ES-I3 (cell line): ENCODE measurements at regions not wholly inside any gene's neighbourhood (a gene's known extent, or its start where the extent isn't known, plus 50 kb on each side); places are given as distances from the start of the nearest gene placed in this dataset.

Experiments used
- H3K36me3 ChIP-seq: 2 replicates; pipeline ENCODE4 v1.6.1; 2013; ENCODE audit warnings: mild to moderate bottlenecking, low read length, control low read depth, moderate library complexity; ENCODE audit not compliant: insufficient read depth
- H3K4me1 ChIP-seq: 2 replicates; pipeline ENCODE4 v1.6.1; 2013; ENCODE audit warnings: mild to moderate bottlenecking, control low read depth, low read length; ENCODE audit not compliant: insufficient read depth
- H3K9ac ChIP-seq: 2 replicates; pipeline ENCODE4 v1.6.1; 2013; ENCODE audit warnings: low read depth, mild to moderate bottlenecking, low read length, moderate library complexity
- H3K9me3 ChIP-seq: 2 replicates; pipeline ENCODE4 v1.6.1; 2013; ENCODE audit warnings: mild to moderate bottlenecking, low read length, moderate library complexity; ENCODE audit not compliant: control insufficient read depth, insufficient read depth

DNA sequence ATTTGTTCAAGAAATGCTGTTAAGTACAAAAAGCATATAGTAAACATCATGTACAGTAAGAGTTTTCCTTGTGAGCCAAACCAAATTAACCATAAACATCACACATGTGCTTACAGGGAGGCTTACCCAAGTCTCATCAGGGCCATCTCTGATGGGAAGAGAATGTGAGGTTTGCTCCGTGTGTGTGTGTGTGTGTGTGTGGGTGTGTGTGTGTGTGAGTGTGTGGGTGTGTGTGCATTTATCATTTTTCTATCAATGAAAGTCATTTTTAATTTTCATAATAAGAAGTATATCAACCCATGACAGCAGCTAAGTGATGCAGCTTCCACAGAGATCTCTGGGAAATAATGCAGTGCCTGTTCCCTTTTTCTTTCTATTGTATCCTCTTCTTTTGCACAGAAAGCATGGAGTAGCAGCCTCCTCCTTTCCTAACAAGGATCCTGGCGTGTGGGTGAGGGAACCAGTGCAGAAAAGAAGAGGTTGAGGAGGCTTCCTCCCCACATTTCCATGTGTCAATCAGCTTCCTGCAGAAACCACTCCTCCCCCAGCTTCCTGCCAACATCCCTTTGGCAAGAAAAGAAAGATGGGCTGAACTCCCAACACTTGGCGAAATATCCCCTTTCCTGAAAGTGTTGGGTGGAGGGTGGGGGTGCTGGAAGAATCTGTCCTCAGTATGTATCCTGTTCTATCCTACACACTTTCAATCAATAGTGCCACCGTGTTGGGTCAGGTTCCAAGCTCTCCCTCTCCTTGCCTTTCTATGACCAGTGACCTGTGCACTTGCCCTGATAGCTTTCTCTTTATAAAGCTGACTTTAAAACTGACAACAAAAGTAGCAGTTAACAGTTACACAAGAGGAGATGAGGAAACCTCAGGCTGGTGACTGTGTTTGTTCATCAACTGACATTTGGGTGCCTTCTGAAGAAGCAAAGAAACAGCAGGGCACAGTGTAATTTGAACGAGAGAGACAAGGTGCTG, 251.8 kb upstream of the CITED2 start:
- no peaks in the 10 kb centered on the region; the same call in 1 of the 2 replicates for H3K9me3 ChIP-seq
- H3K36me3 ChIP-seq: no peaks in the 10 kb centered on the region
- H3K4me1 ChIP-seq: peaks cover 11% of the 10 kb centered on the region; the same call in 1 of the 2 replicates
- no peak overlapping the region for H3K9ac ChIP-seq

- Histone ChIP-seq H3K4me1 (peaks cover 11% of the 10 kb centered on the region; the same call in 1 of the 2 replicates), H3K9ac (no peak overlapping the region), H3K36me3 (no peaks in the 10 kb centered on the region), H3K9me3 (no peaks in the 10 kb centered on the region; the same call in 1 of the 2 replicates)
These were observed 250.9 kb upstream of the CITED2 start for GRCh38 chr6:139625081-139625939.

DNA sequence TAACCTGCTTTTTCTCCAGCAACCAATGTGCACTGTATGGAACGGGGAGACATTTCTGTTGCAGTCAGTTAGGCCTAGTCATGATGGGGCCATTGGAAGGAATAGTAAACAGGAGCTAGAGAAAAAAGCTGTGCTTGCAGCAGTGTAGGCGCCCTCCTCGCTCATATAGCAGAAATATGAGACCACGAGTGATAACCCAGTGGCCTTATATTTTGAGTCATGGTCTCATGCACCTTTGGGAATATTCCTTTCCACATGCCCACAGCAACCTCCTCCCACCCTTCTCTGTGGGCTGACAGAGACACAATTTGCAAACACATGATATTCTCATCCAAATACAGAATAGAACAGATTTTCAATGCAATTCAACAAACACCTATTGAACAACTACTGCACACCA, 248.9 kb upstream of the CITED2 start:
- H3K4me1 ChIP-seq: peaks cover 11% of the 10 kb centered on the region; the same call in 1 of the 2 replicates
- H3K36me3 ChIP-seq: no peaks in the 10 kb centered on the region
- H3K9me3 ChIP-seq: no peaks in the 10 kb centered on the region; the same call in 1 of the 2 replicates
- no peak overlapping the region for H3K9ac ChIP-seq

DNA sequence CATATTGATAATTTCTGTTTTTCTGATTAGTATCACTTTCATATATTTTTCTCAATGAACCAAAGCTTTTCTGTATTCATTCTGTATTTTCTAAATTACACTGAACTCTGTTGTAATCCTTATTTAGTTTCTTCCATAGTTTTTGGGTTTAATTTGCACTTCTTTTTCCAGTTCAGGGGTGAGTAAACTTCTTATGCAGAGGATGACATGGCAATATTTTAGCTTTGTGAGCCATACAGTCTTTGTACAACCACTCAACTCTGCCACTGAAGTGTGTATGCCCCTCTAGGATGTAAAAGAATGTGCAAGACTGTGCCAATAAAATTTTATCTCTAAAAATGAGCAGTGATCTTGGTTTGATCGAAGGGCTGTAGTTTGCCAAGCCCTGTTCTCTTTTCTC, 239.0 kb upstream of the CITED2 start:
- Histone ChIP-seq H3K9ac (no peak overlapping the region), H3K9me3 (no peaks in the 10 kb centered on the region), H3K4me1 (peaks cover 15% of the 10 kb centered on the region; the same call in 1 of the 2 replicates), H3K36me3 (no peaks in the 10 kb centered on the region)

GRCh38 chr6:139612135-139612465, 237.7 kb upstream of the CITED2 start:
- Histone ChIP-seq H3K9me3 (no peaks in the 10 kb centered on the region), H3K36me3 (no peaks in the 10 kb centered on the region), H3K4me1 (peaks cover 21% of the 10 kb centered on the region; the same call in 1 of the 2 replicates), H3K9ac (no peak overlapping the region)

DNA sequence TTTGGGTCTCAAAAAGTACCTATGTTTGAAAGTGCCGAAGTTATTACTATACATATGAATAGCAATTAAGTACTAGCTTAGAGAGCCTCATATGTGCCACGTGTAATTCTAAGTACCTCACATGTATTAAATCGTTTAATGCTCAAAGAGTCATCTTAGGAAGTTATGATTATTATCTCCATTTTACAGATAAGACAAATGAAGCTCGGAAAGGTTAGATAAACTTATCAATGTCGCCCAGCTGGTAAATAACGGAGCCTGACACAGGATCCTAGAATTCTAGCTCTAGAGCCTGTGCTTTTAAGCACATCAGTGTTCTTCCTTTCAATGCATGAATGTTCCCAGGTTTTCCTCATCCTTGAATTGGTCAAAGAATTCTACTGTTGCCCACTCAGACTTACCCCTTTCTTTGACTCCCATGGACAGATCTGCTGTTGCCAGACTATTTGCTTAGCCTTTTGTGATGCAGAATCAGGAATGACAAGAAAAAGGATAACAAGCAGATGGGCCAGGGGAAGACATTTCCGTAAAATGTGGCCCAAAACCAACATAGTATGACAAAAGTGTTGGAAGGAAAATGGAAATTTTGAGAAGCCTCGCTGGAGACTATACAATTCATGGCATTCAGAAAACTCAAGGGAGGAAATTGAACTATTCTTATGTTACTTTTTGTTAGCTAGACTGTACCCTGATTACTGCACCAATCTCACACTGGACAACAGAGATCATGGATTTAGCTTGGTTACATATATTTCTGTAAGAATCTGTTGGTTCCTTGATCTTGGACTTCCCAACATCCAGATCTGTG, 237.1 kb upstream of the CITED2 start:
- peaks cover 21% of the 10 kb centered on the region; the same call in 1 of the 2 replicates for H3K4me1 ChIP-seq
- no peaks in the 10 kb centered on the region for H3K36me3 ChIP-seq
- H3K9ac ChIP-seq: no peak overlapping the region
- H3K9me3 ChIP-seq: no peaks in the 10 kb centered on the region

GRCh38 chr6:139608466-139609261, 234.2 kb upstream of the CITED2 start:
- no peak overlapping the region for H3K9ac ChIP-seq
- no peaks in the 10 kb centered on the region for H3K9me3 ChIP-seq
- H3K36me3 ChIP-seq: no peaks in the 10 kb centered on the region
- H3K4me1 ChIP-seq: peaks cover 21% of the 10 kb centered on the region; the same call in 1 of the 2 replicates

DNA sequence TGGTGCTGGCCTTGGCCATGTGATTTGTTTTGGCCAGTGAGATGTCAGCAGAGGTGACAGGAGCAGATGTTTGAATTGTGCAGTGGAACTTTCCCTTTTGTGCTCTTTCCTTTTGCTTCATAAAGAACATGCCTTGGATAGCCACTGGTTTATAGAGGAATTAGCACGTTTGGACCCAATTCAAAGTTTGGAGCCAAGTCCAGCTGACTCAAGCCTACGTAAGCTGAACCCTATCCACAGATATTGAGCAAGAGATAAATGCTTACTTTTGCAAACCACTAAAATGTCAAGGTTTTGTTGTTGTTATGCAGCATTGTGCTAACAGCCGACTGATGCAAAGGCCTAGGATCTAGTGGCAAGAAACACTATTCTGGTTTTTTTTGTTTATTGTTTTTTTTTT, 230.9 kb upstream of the CITED2 start:
- Histone ChIP-seq H3K36me3 (no peaks in the 10 kb centered on the region), H3K9ac (no peak overlapping the region), H3K9me3 (no peaks in the 10 kb centered on the region), H3K4me1 (peaks cover 8% of the 10 kb centered on the region; the same call in 1 of the 2 replicates)

DNA sequence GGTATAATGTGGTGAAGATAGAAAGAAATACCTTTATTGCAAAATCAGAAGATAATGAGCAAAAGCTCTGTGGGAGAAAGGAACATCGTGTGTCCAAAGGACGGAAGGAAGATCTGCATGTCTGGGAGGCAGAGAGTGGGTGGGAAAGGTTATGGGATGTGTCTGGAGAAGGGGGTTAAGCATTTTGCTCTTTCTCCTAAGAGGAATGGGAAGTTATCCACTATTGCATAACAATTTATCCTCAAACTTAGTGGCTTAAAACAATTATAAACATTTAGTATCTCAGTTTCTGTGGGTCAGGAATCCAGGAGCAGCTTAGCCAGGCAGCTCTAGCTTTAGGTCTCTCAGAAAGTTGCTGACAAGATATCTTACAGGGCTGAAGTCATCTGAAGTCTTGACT, 229.1 kb upstream of the CITED2 start:
- Histone ChIP-seq H3K36me3 (no peaks in the 10 kb centered on the region), H3K9ac (no peak overlapping the region), H3K9me3 (no peaks in the 10 kb centered on the region), H3K4me1 (peaks cover 7% of the 10 kb centered on the region; the same call in 1 of the 2 replicates)

DNA sequence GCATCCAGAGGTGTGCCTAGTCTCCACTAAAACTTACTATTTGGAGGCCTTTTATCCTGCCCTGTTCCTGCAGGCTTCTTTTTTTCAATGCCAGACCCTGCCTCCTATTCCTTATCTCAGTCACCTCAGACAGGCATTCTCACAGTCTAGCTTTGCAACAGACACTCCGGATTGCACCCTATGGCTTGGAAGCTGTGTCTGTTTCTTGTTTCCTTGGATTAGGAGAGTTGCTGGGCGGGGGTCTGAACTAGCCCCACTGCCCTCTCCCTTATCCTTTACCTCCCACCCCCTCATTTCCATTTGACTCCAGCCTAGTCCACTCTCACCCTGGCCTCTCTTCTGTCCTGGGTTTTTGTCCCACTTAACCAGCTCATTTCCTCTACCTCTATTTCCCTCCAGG, 228.1 kb upstream of the CITED2 start:
- Histone ChIP-seq H3K9ac (no peak overlapping the region), H3K4me1 (peaks cover 7% of the 10 kb centered on the region; the same call in 1 of the 2 replicates), H3K9me3 (no peaks in the 10 kb centered on the region), H3K36me3 (no peaks in the 10 kb centered on the region)

DNA sequence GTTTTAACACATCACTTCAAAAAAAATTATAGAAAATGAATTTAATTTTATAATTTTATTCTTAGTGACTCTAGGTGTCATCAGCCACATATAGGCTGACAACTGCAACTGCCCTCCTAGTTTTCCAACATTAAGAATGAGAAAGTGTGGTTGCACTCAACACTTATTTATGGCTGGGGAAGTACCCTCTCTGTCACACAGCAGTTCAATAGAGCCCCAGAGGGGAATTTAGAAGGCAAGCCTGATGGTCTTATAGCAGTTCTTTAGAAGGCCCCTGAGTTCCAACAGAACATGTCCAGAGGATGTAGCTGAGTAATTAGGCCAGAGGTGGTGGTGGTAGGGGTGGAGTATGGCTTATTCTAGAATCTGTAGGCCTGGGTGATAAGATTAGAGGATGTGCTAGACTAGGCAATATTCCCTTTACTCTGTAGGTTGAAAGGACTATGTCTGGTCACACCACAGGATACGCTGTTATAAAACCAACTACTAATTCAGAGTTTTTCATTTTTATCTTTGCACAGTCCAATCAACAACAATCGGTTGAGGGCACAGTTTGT, 226.5 kb upstream of the CITED2 start:
- no peaks in the 10 kb centered on the region for H3K36me3 ChIP-seq
- H3K9ac ChIP-seq: no peak overlapping the region
- no peaks in the 10 kb centered on the region for H3K9me3 ChIP-seq
- peaks cover 8% of the 10 kb centered on the region; the same call in 1 of the 2 replicates for H3K4me1 ChIP-seq

GRCh38 chr6:139600343-139600742, 225.9 kb upstream of the CITED2 start:
- H3K36me3 ChIP-seq: no peaks in the 10 kb centered on the region
- H3K9me3 ChIP-seq: no peaks in the 10 kb centered on the region
- H3K4me1 ChIP-seq: peaks cover 8% of the 10 kb centered on the region; the same call in 1 of the 2 replicates
- H3K9ac ChIP-seq: no peak overlapping the region
